Parathyroid adenoma (tissue), 2 donors: ENCODE measurements at regions not wholly inside any gene's neighbourhood (a gene's known extent, or its start where the extent isn't known, plus 50 kb on each side); places are given as distances from the start of the nearest gene placed in this dataset.

Source experiments
- H2AFZ ChIP-seq: fragments of 300-600 bp; sonication (generic); one replicate; pipeline ENCODE4 v1.7.0; 2017; ENCODE audit warnings: antibody characterized with exemption, mild to moderate bottlenecking
- H3K27ac ChIP-seq: fragments of 300-600 bp; sonication (generic); one replicate; pipeline ENCODE4 v1.7.0; 2017
- H3K27me3 ChIP-seq: fragments of 300-600 bp; sonication (generic); one replicate; pipeline ENCODE4 v1.7.0; 2017; ENCODE audit warnings: low read length; ENCODE audit not compliant: control insufficient read depth, insufficient read depth
- H3K36me3 ChIP-seq: fragments of 300-600 bp; sonication (generic); one replicate; pipeline ENCODE4 v1.7.0; 2017; ENCODE audit warnings: low read length; ENCODE audit not compliant: control insufficient read depth, insufficient read depth
- H3K4me1 ChIP-seq: fragments of 300-600 bp; sonication (generic); one replicate; pipeline ENCODE4 v1.7.0; 2017; ENCODE audit warnings: control low read depth
- H3K4me2 ChIP-seq: fragments of 300-600 bp; sonication (generic); one replicate; pipeline ENCODE4 v1.7.0; 2017; ENCODE audit warnings: low read length
- H3K4me3 ChIP-seq: fragments of 300-600 bp; sonication (generic); one replicate; pipeline ENCODE4 v1.7.0; 2017; ENCODE audit warnings: low read depth, low read length
- H3K79me2 ChIP-seq: fragments of 300-600 bp; sonication (generic); one replicate; pipeline ENCODE4 v1.7.0; 2017; ENCODE audit warnings: control low read depth
- H3K9ac ChIP-seq: fragments of 300-600 bp; sonication (generic); one replicate; pipeline ENCODE4 v1.7.0; 2017; ENCODE audit warnings: mild to moderate bottlenecking
- H3K9me3 ChIP-seq: fragments of 300-600 bp; sonication (generic); one replicate; pipeline ENCODE4 v1.7.0; 2017; ENCODE audit warnings: low read length; ENCODE audit not compliant: control insufficient read depth
- CTCF ChIP-seq: fragments of 300-600 bp; sonication (generic); IDR thresholded peaks from one replicate; pipeline ENCODE4 v1.7.0; 2017; ENCODE audit warnings: antibody characterized with exemption, mild to moderate bottlenecking
- donor health status: primary hyperparathyroidism.

GRCh38 chr18:41043876-41044275 lies 911.2 kb upstream of the PIK3C3 start:
- no peaks in the 10 kb centered on the region for H3K36me3 ChIP-seq
- H3K4me2 ChIP-seq = no peak overlapping the region
- H2AFZ ChIP-seq = no peak overlapping the region
- no peaks in the 10 kb centered on the region for H3K79me2 ChIP-seq
- H3K27ac ChIP-seq = no peak overlapping the region
- no peak for TF ChIP-seq CTCF
- no peaks in the 10 kb centered on the region for H3K9me3 ChIP-seq
- H3K27me3 ChIP-seq = no peaks in the 10 kb centered on the region
- H3K4me3 ChIP-seq = no peak overlapping the region
- H3K9ac ChIP-seq = no peak overlapping the region
- no peaks in the 10 kb centered on the region for H3K4me1 ChIP-seq

GRCh38 chr18:41042866-41043265 lies 912.2 kb upstream of the PIK3C3 start:
- no peak for TF ChIP-seq CTCF
- Histone ChIP-seq H3K4me3 (no peak overlapping the region), H2AFZ (no peak overlapping the region), H3K9ac (no peak overlapping the region), H3K36me3 (no peaks in the 10 kb centered on the region), H3K4me2 (no peak overlapping the region), H3K79me2 (no peaks in the 10 kb centered on the region), H3K27ac (no peak overlapping the region), H3K4me1 (no peaks in the 10 kb centered on the region), H3K27me3 (no peaks in the 10 kb centered on the region), H3K9me3 (no peaks in the 10 kb centered on the region)

DNA sequence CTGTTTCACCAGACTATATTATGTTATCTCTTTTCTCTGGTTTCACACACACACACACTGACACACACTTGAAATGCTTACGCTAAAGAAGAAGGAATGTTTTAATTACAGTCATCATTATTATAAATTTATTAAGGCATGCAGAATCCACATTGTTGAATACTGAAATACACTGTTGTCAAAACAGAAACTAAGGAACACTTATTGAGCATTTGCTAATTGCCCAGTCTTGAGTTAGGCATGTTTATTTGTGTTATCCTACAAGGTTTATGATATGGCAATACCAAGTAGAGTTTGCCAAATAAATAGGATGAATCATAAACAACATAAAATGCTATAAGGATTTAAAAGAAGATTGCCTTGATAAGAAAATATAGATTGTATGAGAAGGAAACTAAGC lies 917.0 kb upstream of the PIK3C3 start:
- Histone ChIP-seq H3K4me3 (no peak overlapping the region), H3K27ac (no peak overlapping the region), H3K36me3 (no peaks in the 10 kb centered on the region), H2AFZ (no peak overlapping the region), H3K4me2 (no peak overlapping the region), H3K27me3 (no peaks in the 10 kb centered on the region), H3K9me3 (no peaks in the 10 kb centered on the region), H3K9ac (no peak overlapping the region), H3K4me1 (no peaks in the 10 kb centered on the region), H3K79me2 (no peaks in the 10 kb centered on the region)
- TF ChIP-seq CTCF = no peak

DNA sequence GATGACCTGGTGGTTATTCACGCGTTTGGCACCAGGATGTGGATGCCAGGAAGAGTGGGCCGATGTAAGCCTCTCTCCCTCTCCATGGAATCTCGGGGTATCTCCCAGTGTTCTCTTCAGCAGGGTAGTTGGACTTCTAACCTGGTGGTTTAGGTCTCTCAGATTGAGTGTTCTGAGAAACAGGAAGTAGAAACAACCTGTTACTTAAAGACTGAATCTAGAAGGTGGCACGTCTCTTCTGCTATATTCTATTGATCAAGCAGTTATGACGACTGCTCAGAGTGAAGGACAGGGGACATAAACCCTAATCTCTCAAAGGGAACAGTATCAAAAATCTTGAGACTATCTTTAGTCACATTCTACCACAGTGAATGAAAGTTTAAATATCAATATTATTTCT lies 918.7 kb upstream of the PIK3C3 start:
- Histone ChIP-seq H3K4me1 (no peaks in the 10 kb centered on the region), H3K4me2 (no peak overlapping the region), H2AFZ (no peak overlapping the region), H3K9ac (no peak overlapping the region), H3K27ac (no peak overlapping the region), H3K27me3 (no peaks in the 10 kb centered on the region), H3K9me3 (no peaks in the 10 kb centered on the region), H3K36me3 (no peaks in the 10 kb centered on the region), H3K4me3 (no peak overlapping the region), H3K79me2 (no peaks in the 10 kb centered on the region)
- TF ChIP-seq CTCF = no peak

DNA sequence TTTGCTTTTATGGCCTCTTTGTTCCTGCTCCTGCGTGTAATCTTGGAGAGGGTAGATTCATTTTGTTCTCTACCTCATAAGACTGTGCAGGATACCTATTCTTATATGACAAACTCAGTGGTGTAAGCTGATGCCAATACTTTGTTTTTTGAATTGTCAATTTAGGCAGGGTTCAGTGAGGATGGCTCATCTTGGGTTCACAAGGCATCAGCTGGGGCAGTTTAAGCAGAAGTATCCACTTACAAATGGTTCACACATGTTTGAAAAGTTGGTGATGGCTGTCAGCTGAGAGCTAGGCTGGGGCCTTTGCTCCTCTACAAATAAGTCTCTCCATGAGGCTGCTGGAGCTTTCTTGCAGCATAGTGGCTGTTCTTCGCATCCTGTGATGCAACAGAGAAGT lies 920.6 kb upstream of the PIK3C3 start:
- TF ChIP-seq CTCF = no peak
- no peaks in the 10 kb centered on the region for H3K9me3 ChIP-seq

More for the DNA sequence above, 920.6 kb upstream of the PIK3C3 start:
- H3K4me2 ChIP-seq = no peak overlapping the region
- H3K9ac ChIP-seq = no peak overlapping the region
- H3K27ac ChIP-seq = no peak overlapping the region
- no peak overlapping the region for H3K4me3 ChIP-seq
- H3K36me3 ChIP-seq = no peaks in the 10 kb centered on the region
- H2AFZ ChIP-seq = no peak overlapping the region
- H3K79me2 ChIP-seq = no peaks in the 10 kb centered on the region
- H3K4me1 ChIP-seq = no peaks in the 10 kb centered on the region
- no peaks in the 10 kb centered on the region for H3K27me3 ChIP-seq
